ENCODE measurements at regions not wholly inside any gene's neighbourhood (a gene's known extent, or its start where the extent isn't known, plus 50 kb on each side); places are given as distances from the start of the nearest gene placed in this dataset.

DNA sequence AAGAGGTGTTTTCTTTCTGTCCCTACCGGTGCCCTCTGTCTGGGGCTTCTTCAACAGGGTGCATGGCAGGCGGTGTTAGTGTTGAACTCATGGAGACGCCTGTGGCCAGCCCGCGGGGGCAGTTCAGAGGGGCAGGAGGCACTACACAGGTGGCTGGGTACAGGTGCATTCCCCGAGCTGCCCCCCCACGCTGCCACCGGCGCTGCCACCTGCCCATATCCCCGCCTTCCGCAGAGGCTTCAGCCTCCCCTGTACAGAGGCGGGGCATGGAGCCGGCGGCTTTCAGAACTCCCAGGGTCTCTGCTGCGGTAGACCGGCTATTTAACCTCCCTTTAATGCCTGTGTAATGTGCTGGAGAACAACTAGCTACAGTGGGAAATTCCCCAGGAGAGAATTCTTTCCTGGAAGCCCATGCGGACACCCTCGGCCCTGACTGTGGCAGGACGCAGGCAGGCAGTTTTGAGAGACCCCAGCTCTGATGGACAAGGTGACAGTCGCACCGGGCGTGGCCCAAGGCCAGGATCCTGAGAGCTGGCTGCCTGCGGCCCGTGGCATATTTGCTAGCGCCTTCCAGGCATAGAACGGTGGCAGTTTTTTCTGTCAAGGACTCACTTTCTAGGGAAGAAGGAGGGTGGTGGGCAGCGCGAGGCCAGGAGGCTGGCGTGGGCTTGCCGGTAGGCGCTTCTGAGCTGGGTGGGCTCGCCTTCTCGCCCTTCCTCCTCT, 53.7 kb upstream of the ZNF32 start:
- DNase-seq = no peak

DNA sequence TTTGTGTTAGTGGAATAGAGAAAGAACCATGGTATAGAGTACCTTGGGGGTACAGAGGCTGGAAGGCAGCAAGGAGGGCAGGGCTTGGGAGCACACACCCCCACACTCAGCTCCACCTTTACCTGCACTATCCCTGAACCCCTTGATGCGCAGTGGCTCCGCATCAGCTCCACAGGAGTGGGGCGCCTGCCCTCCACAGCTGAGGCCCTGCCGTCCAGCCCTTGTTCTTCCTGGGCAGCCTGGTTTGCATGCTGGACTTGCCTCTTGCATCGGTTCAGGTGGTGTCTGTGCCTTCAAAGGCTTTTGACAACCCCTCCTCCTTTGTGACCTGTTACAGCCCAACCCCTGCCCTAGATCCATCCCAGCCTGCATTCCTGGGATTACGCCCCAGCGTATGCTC, 52.6 kb upstream of the ZNF32 start:
- DNase-seq = no peak

DNA sequence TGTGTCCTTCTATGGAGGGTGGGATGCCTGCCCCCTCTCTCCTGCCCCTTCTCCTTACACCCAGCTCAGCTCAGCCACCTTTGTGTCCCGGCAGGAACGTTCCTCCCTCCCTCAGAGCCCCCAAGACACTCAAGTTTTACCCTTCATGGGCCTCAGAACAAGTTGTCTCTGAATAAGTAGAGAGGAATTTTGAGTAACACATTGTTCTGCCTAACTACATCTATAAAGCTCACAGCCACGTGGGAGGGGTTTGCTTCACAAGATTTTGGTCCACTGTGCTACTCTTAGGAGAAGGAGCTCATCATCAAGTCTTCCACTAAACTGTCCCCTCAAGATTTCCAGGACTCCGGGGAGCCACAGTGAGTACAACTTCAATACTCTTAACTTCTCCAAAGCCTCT, 51.6 kb upstream of the ZNF32 start:
- DNase-seq = no peak

DNA sequence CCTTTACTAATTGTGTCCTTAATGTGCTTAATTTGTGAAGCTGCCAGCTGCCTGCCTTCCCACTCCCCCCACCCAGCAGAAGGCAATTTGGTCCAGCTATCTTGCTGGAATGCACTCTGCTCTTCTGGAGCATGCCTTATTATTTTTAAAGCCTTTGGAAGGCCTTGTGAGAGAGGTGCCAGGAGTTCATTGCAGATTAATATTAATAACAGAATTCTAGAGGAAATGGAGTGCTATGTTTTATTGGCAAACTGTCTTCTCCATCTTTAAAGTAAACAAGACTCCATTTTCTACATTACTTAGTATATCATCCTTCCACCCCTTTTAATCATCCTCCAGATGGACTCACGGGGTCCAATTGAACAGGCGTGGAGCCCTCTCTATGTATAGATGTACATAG, 50.8 kb upstream of the ZNF32 start:
- DNase-seq = no peak

Data from hematopoietic multipotent progenitor cell treated with erythropoietin and hydrocortisone succinate and interleukin-3 and kit ligand, for 4 days (in vitro differentiated cells).